OCI-LY3 (cell line): ENCODE measurements at regions not wholly inside any gene's neighbourhood (a gene's known extent, or its start where the extent isn't known, plus 50 kb on each side); places are given as distances from the start of the nearest gene placed in this dataset.

ENCODE experiments used
- H2AFZ ChIP-seq: fragments of 200-600, 300-600 bp; shearing (Covaris generic); 2 replicates; pipeline ENCODE4 v1.6.0; 2014; ENCODE audit warnings: antibody characterized with exemption, low read depth, low read length
- H3K27ac ChIP-seq: fragments of 200-600, 300-600 bp; sonication (generic); 2 replicates; pipeline ENCODE4 v1.5.1; 2014; ENCODE audit warnings: mild to moderate bottlenecking, low read length, moderate library complexity, mixed read lengths
- H3K27me3 ChIP-seq: fragments of 200-600, 300-600 bp; sonication (generic); 2 replicates; pipeline ENCODE4 v1.6.1; 2014; ENCODE audit warnings: low read depth, low read length, mixed read lengths
- H3K36me3 ChIP-seq: fragments of 200-600, 300-600 bp; sonication (generic); replicated peaks from 2 replicates; pipeline ENCODE3; 2014; ENCODE audit warnings: low read depth, low read length, mixed read lengths
- H3K4me1 ChIP-seq: fragments of 300-600, 200-600 bp; sonication (generic); 2 replicates; pipeline ENCODE4 v1.6.1; 2014; ENCODE audit warnings: low read length, mixed read lengths
- H3K4me2 ChIP-seq: fragments of 200-600, 300-600 bp; sonication (generic); 2 replicates; pipeline ENCODE4 v1.6.1; 2014; ENCODE audit warnings: low read length, mixed read lengths
- H3K4me3 ChIP-seq: fragments of 300-600, 200-600 bp; sonication (generic); 2 replicates; pipeline ENCODE4 v1.5.1; 2014; ENCODE audit warnings: antibody characterized with exemption, mild to moderate bottlenecking, low read length, moderate library complexity
- H3K79me2 ChIP-seq: fragments of 300-600, 200-600 bp; shearing (Covaris generic); 2 replicates; pipeline ENCODE4 v1.6.1; 2014; ENCODE audit warnings: mild to moderate bottlenecking, low read length, mixed read lengths
- H3K9ac ChIP-seq: fragments of 300-600, 200-600 bp; shearing (Covaris generic); 2 replicates; pipeline ENCODE4 v1.6.0; 2014; ENCODE audit warnings: mild to moderate bottlenecking, low read length, moderate library complexity
- H3K9me3 ChIP-seq: fragments of 200-600, 300-600 bp; shearing (Covaris generic); 2 replicates; pipeline ENCODE4 v1.6.1; 2014; ENCODE audit warnings: low read length, mixed read lengths; ENCODE audit not compliant: insufficient read depth
- H4K20me1 ChIP-seq: fragments of 200-600, 300-600 bp; sonication (generic); 2 replicates; pipeline ENCODE4 v1.6.1; 2016; ENCODE audit warnings: low read length, mixed read lengths; ENCODE audit not compliant: insufficient read depth
- EZH2phosphoT487 ChIP-seq: fragments of 200-600 bp; shearing (Covaris generic); IDR thresholded peaks from 2 replicates; pipeline ENCODE4 v1.6.1; 2018; ENCODE audit warnings: antibody characterized with exemption, mixed run types, low read depth
- TF ChIP-seq, protein P1 (sequence below): fragments of 200-600, 300-600 bp; sonication (generic); IDR thresholded peaks from 2 replicates; pipeline ENCODE4 v1.5.1; 2014; ENCODE audit warnings: antibody characterized with exemption, low read length, low read depth

DNA sequence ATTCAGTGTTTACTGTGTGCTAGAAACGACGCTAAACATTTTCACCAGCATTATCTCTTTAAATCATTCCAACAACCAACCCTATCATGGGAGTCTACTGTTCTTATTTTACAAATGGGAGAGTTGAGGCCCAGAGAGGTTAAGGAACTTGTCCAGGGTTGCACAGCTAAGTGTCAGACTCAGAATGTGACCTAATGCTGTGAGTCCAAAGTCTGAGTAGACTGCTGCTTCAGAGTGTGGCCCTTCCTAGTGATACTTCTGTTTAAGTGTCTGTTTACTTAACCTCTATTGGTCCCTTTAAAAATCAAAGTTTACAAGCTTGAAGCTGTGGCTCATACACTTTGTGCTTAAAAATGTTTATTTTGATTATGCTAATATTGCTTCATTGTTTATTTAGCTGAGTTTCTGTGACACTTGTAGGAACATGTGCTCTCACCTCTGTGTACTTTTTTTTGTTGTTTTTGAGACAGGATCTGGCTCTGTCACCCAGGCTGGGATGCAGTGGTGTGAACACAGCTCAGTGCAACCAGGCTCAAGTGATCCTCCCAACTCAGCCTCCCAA is 84.4 kb upstream of the SYPL1 start:
- H3K4me3 ChIP-seq, result no peak overlapping the region

DNA sequence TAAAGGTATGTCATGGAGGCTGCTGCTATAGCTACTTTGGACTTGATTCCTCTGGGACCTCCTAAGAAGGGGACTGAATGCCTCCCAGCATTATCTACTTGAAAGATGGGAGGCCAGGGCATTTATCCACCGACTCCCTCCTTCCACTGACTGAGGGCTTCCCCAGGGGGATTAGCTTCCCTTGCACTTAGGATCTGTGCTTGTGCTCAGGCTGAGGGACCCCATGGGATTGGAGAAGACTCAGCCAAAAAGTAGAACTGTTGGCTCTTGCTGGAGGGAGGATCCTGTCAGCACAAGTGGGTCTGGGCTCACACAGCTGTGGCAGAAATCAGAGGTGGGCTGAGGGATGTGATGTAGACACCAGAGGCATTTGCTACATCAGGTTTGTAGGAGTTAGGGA is 81.5 kb upstream of the SYPL1 start:
- H3K36me3 ChIP-seq, result no peaks in the 10 kb centered on the region
- H3K9me3 ChIP-seq, result no peaks in the 10 kb centered on the region
- no peak overlapping the region for H3K4me3 ChIP-seq
- H3K4me2 ChIP-seq, result no peak overlapping the region
- H3K27ac ChIP-seq, result no peak overlapping the region
- peaks cover 4% of the 10 kb centered on the region for H3K27me3 ChIP-seq
- TF ChIP-seq, protein P1, sequence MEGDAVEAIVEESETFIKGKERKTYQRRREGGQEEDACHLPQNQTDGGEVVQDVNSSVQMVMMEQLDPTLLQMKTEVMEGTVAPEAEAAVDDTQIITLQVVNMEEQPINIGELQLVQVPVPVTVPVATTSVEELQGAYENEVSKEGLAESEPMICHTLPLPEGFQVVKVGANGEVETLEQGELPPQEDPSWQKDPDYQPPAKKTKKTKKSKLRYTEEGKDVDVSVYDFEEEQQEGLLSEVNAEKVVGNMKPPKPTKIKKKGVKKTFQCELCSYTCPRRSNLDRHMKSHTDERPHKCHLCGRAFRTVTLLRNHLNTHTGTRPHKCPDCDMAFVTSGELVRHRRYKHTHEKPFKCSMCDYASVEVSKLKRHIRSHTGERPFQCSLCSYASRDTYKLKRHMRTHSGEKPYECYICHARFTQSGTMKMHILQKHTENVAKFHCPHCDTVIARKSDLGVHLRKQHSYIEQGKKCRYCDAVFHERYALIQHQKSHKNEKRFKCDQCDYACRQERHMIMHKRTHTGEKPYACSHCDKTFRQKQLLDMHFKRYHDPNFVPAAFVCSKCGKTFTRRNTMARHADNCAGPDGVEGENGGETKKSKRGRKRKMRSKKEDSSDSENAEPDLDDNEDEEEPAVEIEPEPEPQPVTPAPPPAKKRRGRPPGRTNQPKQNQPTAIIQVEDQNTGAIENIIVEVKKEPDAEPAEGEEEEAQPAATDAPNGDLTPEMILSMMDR, result no peak
- no peak for TF ChIP-seq EZH2phosphoT487
- no peak overlapping the region for H2AFZ ChIP-seq
- no peaks in the 10 kb centered on the region for H3K79me2 ChIP-seq
- H4K20me1 ChIP-seq, result no peaks in the 10 kb centered on the region
- H3K9ac ChIP-seq, result no peak overlapping the region
- no peaks in the 10 kb centered on the region for H3K4me1 ChIP-seq

More for the DNA sequence above, 84.4 kb upstream of the SYPL1 start:
- Histone ChIP-seq H3K4me1 (no peaks in the 10 kb centered on the region), H3K27ac (no peak overlapping the region), H3K27me3 (peaks cover under 1% of the 10 kb centered on the region), H3K9ac (no peak overlapping the region), H3K79me2 (no peaks in the 10 kb centered on the region), H2AFZ (no peak overlapping the region), H3K36me3 (no peaks in the 10 kb centered on the region), H3K9me3 (no peaks in the 10 kb centered on the region), H4K20me1 (no peaks in the 10 kb centered on the region), H3K4me2 (no peak overlapping the region)
- no peak for TF ChIP-seq EZH2phosphoT487
- TF ChIP-seq, protein P1, result no peak

DNA sequence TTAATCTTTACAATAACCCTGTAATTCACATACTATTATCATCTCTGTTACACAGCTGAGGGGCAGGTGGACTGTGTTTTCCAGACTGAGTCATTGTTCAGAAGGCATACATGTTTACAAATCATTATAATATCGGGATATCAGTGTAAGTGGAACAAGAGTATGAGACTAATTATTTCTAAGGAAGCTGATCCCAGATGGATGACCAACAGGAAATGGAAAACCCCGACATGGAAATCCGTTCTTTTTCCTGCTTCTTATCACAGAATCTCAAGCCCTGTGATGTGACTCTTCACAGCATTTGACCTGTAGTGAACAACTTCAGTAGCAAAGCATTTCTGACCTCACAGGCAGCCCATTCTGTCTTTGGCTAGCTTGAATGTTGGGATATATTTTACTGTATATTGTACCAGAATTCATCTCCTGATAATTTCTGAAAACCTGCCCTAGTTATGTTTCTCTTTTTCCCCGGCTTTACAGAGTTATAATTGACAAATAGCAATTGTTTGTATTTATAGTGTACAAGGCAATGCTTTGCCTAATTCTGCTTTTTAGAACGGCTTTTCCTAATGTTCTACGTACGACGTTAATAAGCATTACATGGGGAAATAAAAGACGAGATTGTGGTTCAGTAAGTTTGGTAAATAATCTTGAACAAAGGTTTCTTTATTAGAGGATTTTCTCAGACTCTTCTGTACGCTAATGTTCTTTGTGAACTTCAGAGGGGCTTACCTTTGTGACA is 78.6 kb upstream of the SYPL1 start:
- no peak for TF ChIP-seq EZH2phosphoT487
- TF ChIP-seq, protein P1, result no peak
- no peak overlapping the region for H2AFZ ChIP-seq
- H3K4me3 ChIP-seq, result no peak overlapping the region
- no peaks in the 10 kb centered on the region for H3K36me3 ChIP-seq
- no peaks in the 10 kb centered on the region for H4K20me1 ChIP-seq
- H3K79me2 ChIP-seq, result no peaks in the 10 kb centered on the region
- no peak overlapping the region for H3K9ac ChIP-seq
- H3K9me3 ChIP-seq, result no peaks in the 10 kb centered on the region
- peaks cover 4% of the 10 kb centered on the region for H3K27me3 ChIP-seq
- no peak overlapping the region for H3K27ac ChIP-seq
- H3K4me2 ChIP-seq, result no peak overlapping the region
- no peaks in the 10 kb centered on the region for H3K4me1 ChIP-seq

DNA sequence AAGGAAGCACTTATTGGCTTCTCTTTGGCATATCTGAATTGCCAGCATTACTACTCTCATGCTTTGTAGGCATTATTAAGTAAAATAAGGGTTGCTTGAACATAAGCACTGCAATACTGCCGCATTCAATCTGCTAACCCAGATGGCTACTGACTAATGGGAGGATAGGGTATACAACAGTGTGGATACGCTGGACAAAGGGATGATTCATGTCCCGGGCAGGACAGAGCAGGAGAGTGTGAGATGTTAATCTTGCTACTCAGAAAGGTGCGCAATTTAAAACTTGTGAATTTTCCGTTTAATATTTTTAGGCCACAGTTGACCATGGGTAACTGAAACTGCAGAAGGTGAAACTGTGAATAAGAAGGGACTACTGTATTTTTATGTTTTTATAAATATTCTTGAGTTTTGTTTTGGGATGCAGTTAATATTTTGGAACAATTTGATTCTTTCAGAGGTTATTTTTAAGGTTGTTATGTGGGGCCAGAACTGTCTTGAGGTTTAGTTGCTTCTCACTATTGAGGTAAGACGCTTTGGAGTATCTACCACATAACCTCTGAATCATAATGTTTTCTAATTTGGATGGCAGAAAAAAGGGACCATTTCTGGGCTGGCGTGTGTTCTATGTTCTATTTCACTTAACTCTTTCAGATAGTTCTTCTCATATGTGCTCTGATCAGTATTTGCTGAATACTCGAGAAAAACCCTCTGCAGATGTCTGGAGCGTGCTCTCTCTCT is 75.7 kb upstream of the SYPL1 start:
- H4K20me1 ChIP-seq, result no peaks in the 10 kb centered on the region
- no peaks in the 10 kb centered on the region for H3K9me3 ChIP-seq
- H3K4me1 ChIP-seq, result no peaks in the 10 kb centered on the region
- no peaks in the 10 kb centered on the region for H3K79me2 ChIP-seq
- no peaks in the 10 kb centered on the region for H3K36me3 ChIP-seq
- no peak overlapping the region for H2AFZ ChIP-seq
- H3K9ac ChIP-seq, result no peak overlapping the region
- H3K27ac ChIP-seq, result no peak overlapping the region
- peaks cover 4% of the 10 kb centered on the region for H3K27me3 ChIP-seq
- no peak overlapping the region for H3K4me3 ChIP-seq
- no peak for TF ChIP-seq EZH2phosphoT487
- TF ChIP-seq, protein P1, result no peak
- no peak overlapping the region for H3K4me2 ChIP-seq
